Activated CD4-positive, alpha-beta memory T cell treated with anti-CD3 and anti-CD28 coated beads for 36 hours (primary cell): ENCODE measurements at regions not wholly inside any gene's neighbourhood (a gene's known extent, or its start where the extent isn't known, plus 50 kb on each side); places are given as distances from the start of the nearest gene placed in this dataset.
"Not testable (repeated sequence)": the region's sequence is repeated elsewhere in the genome, so short reads cannot be mapped to it uniquely, and the experiment has no call there.

Experiments used
- CTCF ChIA-PET: fragments of 350-600 bp; sonication (Branson Sonifier 250); formaldehyde crosslinking; loops from one replicate; lab custom pipeline; 2021; ENCODE audit warnings: antibody characterized with exemption, inconsistent platforms; lab: Charles Lee
- POLR2A ChIA-PET: fragments of 350-600 bp; sonication (Branson Sonifier 250); formaldehyde crosslinking; loops from one replicate; lab custom pipeline; 2021; ENCODE audit warnings: antibody characterized with exemption; lab: Charles Lee
- DNase-seq: peaks from one replicate; pipeline ENCODE4 v3.0.0-alpha.2; 2020
- H3K27ac Mint-ChIP-seq: one replicate; pipeline ENCODE4 v1.8.0; 2021; ENCODE audit warnings: mixed read lengths
- H3K27me3 Mint-ChIP-seq: one replicate; pipeline ENCODE4 v1.8.0; 2021; ENCODE audit warnings: mixed read lengths
- H3K36me3 Mint-ChIP-seq: one replicate; pipeline ENCODE4 v1.8.0; 2021; ENCODE audit warnings: mixed read lengths
- H3K4me1 Mint-ChIP-seq: one replicate; pipeline ENCODE4 v1.8.0; 2021; ENCODE audit warnings: low read depth, mixed read lengths
- H3K4me3 Mint-ChIP-seq: one replicate; pipeline ENCODE4 v1.8.0; 2021; ENCODE audit warnings: mild to moderate bottlenecking, mixed read lengths
- H3K9me3 Mint-ChIP-seq: one replicate; pipeline ENCODE4 v1.8.0; 2021; ENCODE audit warnings: mixed read lengths
- intact Hi-C: fragments of 100-400 bp; cut with micrococcal nuclease; formaldehyde crosslinking; loops from one replicate; pipeline ENCODE4 v1.15.1; 2023

- CTCF ChIA-PET, POLR2A ChIA-PET, H3K27ac Mint-ChIP-seq: not testable (repeated sequence)
Observed at GRCh38 chr16:32121273-32121900, 131.7 kb upstream of the TP53TG3D start.

GRCh38 chr16:32152434-32152833 lies 100.7 kb upstream of the TP53TG3D start:
- H3K4me3 Mint-ChIP-seq, H3K9me3 Mint-ChIP-seq, H3K27ac Mint-ChIP-seq, POLR2A ChIA-PET, DNase-seq, CTCF ChIA-PET, H3K27me3 Mint-ChIP-seq, H3K36me3 Mint-ChIP-seq, intact Hi-C loops, H3K4me1 Mint-ChIP-seq: not testable (repeated sequence)

More at GRCh38 chr16:32121273-32121900, 131.7 kb upstream of the TP53TG3D start:
- H3K4me3 Mint-ChIP-seq, H3K9me3 Mint-ChIP-seq, H3K36me3 Mint-ChIP-seq, DNase-seq, H3K4me1 Mint-ChIP-seq, H3K27me3 Mint-ChIP-seq, intact Hi-C loops: not testable (repeated sequence)

- POLR2A ChIA-PET, H3K4me1 Mint-ChIP-seq, H3K4me3 Mint-ChIP-seq, H3K36me3 Mint-ChIP-seq, CTCF ChIA-PET, H3K9me3 Mint-ChIP-seq, intact Hi-C loops, DNase-seq, H3K27me3 Mint-ChIP-seq, H3K27ac Mint-ChIP-seq: not testable (repeated sequence)
Observed at GRCh38 chr16:32187918-32188669, 65.0 kb upstream of the TP53TG3D start.

GRCh38 chr16:32202585-32202984 lies 50.5 kb upstream of the TP53TG3D start:
- H3K27me3 Mint-ChIP-seq, intact Hi-C loops, CTCF ChIA-PET, H3K4me1 Mint-ChIP-seq, H3K27ac Mint-ChIP-seq, H3K9me3 Mint-ChIP-seq, H3K36me3 Mint-ChIP-seq, H3K4me3 Mint-ChIP-seq, DNase-seq: not testable (repeated sequence)
- POLR2A ChIA-PET: interaction anchor here (0.6 kb wide), 1 partner anchor 936 kb away, joined by 3 read pairs; no protein-coding TSS in a partner anchor
